Stimulated activated CD4-positive, alpha-beta T cell treated with anti-CD3 and anti-CD28 coated beads, Interleukin-15, amount 100 ng/mL, for 24 hours (primary cell): ENCODE measurements at regions not wholly inside any gene's neighbourhood (a gene's known extent, or its start where the extent isn't known, plus 50 kb on each side); places are given as distances from the start of the nearest gene placed in this dataset.
"Not testable (repeated sequence)": the region's sequence is repeated elsewhere in the genome, so short reads cannot be mapped to it uniquely, and the experiment has no call there.

Experiments
- DNase-seq: peaks from one replicate; pipeline ENCODE4 v3.0.0-alpha.2; 2020

GRCh38 chrX:65331371-65331770 is 203.2 kb downstream of the LAS1L start:
- no peak for DNase-seq

- no peak for DNase-seq
Observed at GRCh38 chrX:65300104-65300809, 234.3 kb downstream of the LAS1L start.

GRCh38 chrX:65282905-65283304 is 251.7 kb downstream of the LAS1L start:
- DNase-seq: not testable (repeated sequence)

GRCh38 chrX:65273152-65273551 is 261.4 kb downstream of the LAS1L start:
- no peak for DNase-seq

GRCh38 chrX:65266482-65266881 is 268.1 kb downstream of the LAS1L start:
- no peak for DNase-seq

GRCh38 chrX:65253817-65254216 is 277.6 kb upstream of the ZC4H2 start:
- DNase-seq: no peak

GRCh38 chrX:65241059-65241721 is 264.9 kb upstream of the ZC4H2 start:
- DNase-seq: no peak

GRCh38 chrX:65203545-65203944 is 227.3 kb upstream of the ZC4H2 start:
- DNase-seq: no peak

GRCh38 chrX:65196758-65197360 is 220.6 kb upstream of the ZC4H2 start:
- peak; percentile 4 for DNase-seq

- DNase-seq: no peak
Observed at GRCh38 chrX:65195621-65196020, 219.4 kb upstream of the ZC4H2 start.

GRCh38 chrX:65194547-65194946 is 218.3 kb upstream of the ZC4H2 start:
- DNase-seq: no peak

GRCh38 chrX:65163325-65163724 is 187.1 kb upstream of the ZC4H2 start:
- not testable (repeated sequence) for DNase-seq

GRCh38 chrX:65148232-65148631 is 172.0 kb upstream of the ZC4H2 start:
- DNase-seq: no peak

GRCh38 chrX:65136424-65136823 is 160.2 kb upstream of the ZC4H2 start:
- DNase-seq: no peak

- no peak for DNase-seq
Observed at GRCh38 chrX:65127842-65128241, 151.6 kb upstream of the ZC4H2 start.

- DNase-seq: no peak
Observed at GRCh38 chrX:65098851-65099250, 122.6 kb upstream of the ZC4H2 start.

- DNase-seq: no peak
Observed at GRCh38 chrX:65093658-65094057, 117.4 kb upstream of the ZC4H2 start.

- no peak for DNase-seq
Observed at GRCh38 chrX:65073233-65073632, 97.0 kb upstream of the ZC4H2 start.

GRCh38 chrX:65072590-65072989 is 96.3 kb upstream of the ZC4H2 start:
- no peak for DNase-seq

- not testable (repeated sequence) for DNase-seq
Observed at GRCh38 chrX:65058626-65059025, 82.4 kb upstream of the ZC4H2 start.

- DNase-seq: no peak
Observed at GRCh38 chrX:65045001-65045400, 68.8 kb upstream of the ZC4H2 start.

- DNase-seq: peak; percentile 36
Observed at GRCh38 chrX:65035446-65035770, 59.2 kb upstream of the ZC4H2 start.

GRCh38 chrX:65034668-65035445 is 58.6 kb upstream of the ZC4H2 start, which contains the start of gene ZC3H12B:
ZC3H12B (plus strand) TSS chrX:65034826.
- DNase-seq: peak; percentile 85

- no peak for DNase-seq
Observed at GRCh38 chrX:65034292-65034667, 58.0 kb upstream of the ZC4H2 start.
